CD8-positive, alpha-beta memory T cell (primary cell): ENCODE measurements at regions not wholly inside any gene's neighbourhood (a gene's known extent, or its start where the extent isn't known, plus 50 kb on each side); places are given as distances from the start of the nearest gene placed in this dataset.

Source experiments
- CTCF ChIA-PET: fragments of 350-600 bp; sonication (Branson Sonifier 250); formaldehyde crosslinking; loops from one replicate; lab custom pipeline; 2021; ENCODE audit warnings: antibody characterized with exemption; lab: Charles Lee
- POLR2A ChIA-PET: fragments of 350-600 bp; sonication (Branson Sonifier 250); formaldehyde crosslinking; loops from one replicate; lab custom pipeline; 2021; ENCODE audit warnings: antibody characterized with exemption; lab: Charles Lee
- DNase-seq, 5 donors: peaks; one replicate each; pipeline versions ENCODE4 v3.0.0 to v3.0.0-alpha.2; 2020 to 2022; ENCODE audit warnings: mixed read lengths in 1 of 5
- H3K27ac ChIP-seq: one replicate; pipeline ENCODE4 v1.7.0; 2013; ENCODE audit warnings: low read depth, mild to moderate bottlenecking, low read length, moderate library complexity
- H3K27me3 ChIP-seq: 2 replicates; pipeline ENCODE4 v1.7.0; 2013; ENCODE audit warnings: low read length, mild to moderate bottlenecking; ENCODE audit not compliant: insufficient read depth, poor library complexity, severe bottlenecking
- H3K36me3 ChIP-seq: 2 replicates; pipeline ENCODE4 v1.7.0; 2013; ENCODE audit warnings: mild to moderate bottlenecking, low read length, moderate library complexity; ENCODE audit not compliant: insufficient read depth
- H3K4me1 ChIP-seq: 2 replicates; pipeline ENCODE4 v1.7.0; 2013; ENCODE audit warnings: mild to moderate bottlenecking, low read length, moderate library complexity; ENCODE audit not compliant: insufficient read depth
- H3K4me3 ChIP-seq: 2 replicates; pipeline ENCODE4 v1.7.0; 2013; ENCODE audit warnings: mild to moderate bottlenecking, low read length
- H3K9me3 ChIP-seq: 2 replicates; pipeline ENCODE4 v1.7.0; 2013; ENCODE audit warnings: mild to moderate bottlenecking, low read length
- H3K27ac Mint-ChIP-seq, 8 donors: one replicate each; pipeline ENCODE4 v1.8.0; 2020 to 2021; ENCODE audit warnings: mixed read lengths in 8 of 8, mild to moderate bottlenecking in 6 of 8, inconsistent platforms in 3 of 8, moderate library complexity in 3 of 8
- H3K27me3 Mint-ChIP-seq, 2 donors: one replicate each; pipeline ENCODE4 v1.8.0; 2020 to 2021; ENCODE audit warnings: mixed read lengths in 2 of 2, mild to moderate bottlenecking in 1 of 2, moderate library complexity in 1 of 2
- H3K36me3 Mint-ChIP-seq, 3 donors: one replicate each; pipeline ENCODE4 v1.8.0; 2020 to 2021; ENCODE audit warnings: mixed read lengths in 3 of 3, inconsistent platforms in 1 of 3, mild to moderate bottlenecking in 1 of 3
- H3K4me1 Mint-ChIP-seq, 3 donors: one replicate each; pipeline ENCODE4 v1.8.0; 2020 to 2021; ENCODE audit warnings: mixed read lengths in 3 of 3, inconsistent platforms in 1 of 3, mild to moderate bottlenecking in 1 of 3
- H3K4me3 Mint-ChIP-seq, 7 donors: one replicate each; pipeline ENCODE4 v1.8.0; 2020 to 2021; ENCODE audit warnings: mixed read lengths in 7 of 7, mild to moderate bottlenecking in 6 of 7, moderate library complexity in 4 of 7, inconsistent platforms in 2 of 7
- H3K9me3 Mint-ChIP-seq, 5 donors: one replicate each; pipeline ENCODE4 v1.8.0; 2020 to 2022; ENCODE audit warnings: mixed read lengths in 5 of 5, mild to moderate bottlenecking in 3 of 5, moderate library complexity in 2 of 5, inconsistent platforms in 1 of 5

DNA sequence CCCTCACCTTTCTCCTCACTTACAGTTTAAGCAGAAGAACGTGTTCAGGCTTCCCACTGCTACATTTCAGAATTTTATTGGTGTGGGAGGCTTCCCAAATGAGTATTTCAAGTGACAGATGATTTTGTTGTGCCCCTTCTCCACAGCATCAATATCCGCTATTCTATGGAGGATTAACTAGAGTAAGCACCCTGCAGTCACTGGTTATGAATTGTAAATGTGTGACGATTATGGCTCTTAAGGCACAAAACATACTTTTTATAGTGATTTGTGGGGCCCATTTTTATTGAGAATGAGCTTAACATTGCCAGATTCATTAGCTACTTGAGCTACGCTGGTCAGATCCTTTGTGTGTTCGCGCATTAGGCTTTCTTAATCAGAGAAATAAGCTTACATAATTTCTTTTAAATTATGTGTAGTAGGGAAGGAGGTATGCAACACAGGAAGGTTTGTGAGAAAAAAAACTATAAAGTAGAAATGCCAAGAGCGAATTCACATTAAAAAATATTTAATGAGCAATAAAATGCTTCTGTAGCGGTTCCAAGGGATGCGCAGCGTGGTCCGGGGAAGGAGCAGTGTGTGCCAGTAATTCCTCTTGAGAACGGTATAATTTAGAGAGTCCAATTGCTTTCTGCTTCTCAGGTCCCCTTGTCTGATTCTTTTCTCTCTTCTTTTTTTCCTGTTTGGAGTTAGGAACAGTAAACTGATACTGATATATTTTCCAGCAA lies 2380.4 kb downstream of the MAT2B start:
- Mint-ChIP-seq H3K4me1 (no peaks in the 10 kb centered on the region), H3K27ac (no peak overlapping the region), H3K9me3 (peaks cover 2 to 25% (median 11%) of the 10 kb centered on the region in 5 donors), H3K4me3 (no peak overlapping the region), H3K27me3 (no peaks in the 10 kb centered on the region), H3K36me3 (no peaks in the 10 kb centered on the region)
- ChIA-PET POLR2A (no interaction called here), CTCF (no interaction called here)
- Histone ChIP-seq H3K27ac (no peak overlapping the region), H3K36me3 (no peaks in the 10 kb centered on the region), H3K4me3 (no peak overlapping the region), H3K9me3 (no peaks in the 10 kb centered on the region), H3K27me3 (no peaks in the 10 kb centered on the region), H3K4me1 (no peaks in the 10 kb centered on the region)
- no peak for DNase-seq

- H3K4me1 ChIP-seq = no peaks in the 10 kb centered on the region
- Mint-ChIP-seq H3K4me3 (no peak overlapping the region), H3K36me3 (no peaks in the 10 kb centered on the region), H3K9me3 (peaks cover 4 to 26% (median 11%) of the 10 kb centered on the region in 5 donors), H3K4me1 (no peaks in the 10 kb centered on the region), H3K27me3 (no peaks in the 10 kb centered on the region), H3K27ac (no peak overlapping the region)
- H3K36me3 ChIP-seq = no peaks in the 10 kb centered on the region
- no peak overlapping the region for H3K4me3 ChIP-seq
- DNase-seq = no peak
- POLR2A ChIA-PET = no interaction called here
- H3K9me3 ChIP-seq = no peaks in the 10 kb centered on the region
- CTCF ChIA-PET = no interaction called here
- H3K27me3 ChIP-seq = no peaks in the 10 kb centered on the region
- no peak overlapping the region for H3K27ac ChIP-seq
These were observed 2381.7 kb downstream of the MAT2B start for GRCh38 chr5:165887147-165887546.

GRCh38 chr5:165892383-165892782 lies 2387.0 kb downstream of the MAT2B start:
- CTCF ChIA-PET = interaction anchor here (0.9 kb wide), 1 partner anchor 18 kb away, joined by 3 read pairs; no protein-coding TSS in a partner anchor
- H3K4me1 Mint-ChIP-seq = no peaks in the 10 kb centered on the region
- H3K27ac ChIP-seq = no peak overlapping the region

GRCh38 chr5:165894916-165895315 lies 2389.5 kb downstream of the MAT2B start:
- H3K36me3 ChIP-seq = no peaks in the 10 kb centered on the region
- no peaks in the 10 kb centered on the region for H3K4me1 ChIP-seq
- Mint-ChIP-seq H3K27ac (no peak overlapping the region), H3K4me1 (no peaks in the 10 kb centered on the region), H3K36me3 (no peaks in the 10 kb centered on the region), H3K9me3 (peaks cover 7 to 27% (median 15%) of the 10 kb centered on the region in 5 donors), H3K4me3 (no peak overlapping the region), H3K27me3 (no peaks in the 10 kb centered on the region)
- H3K27me3 ChIP-seq = no peaks in the 10 kb centered on the region
- H3K9me3 ChIP-seq = no peaks in the 10 kb centered on the region
- ChIA-PET CTCF (no interaction called here), POLR2A (no interaction called here)
- no peak overlapping the region for H3K4me3 ChIP-seq
- H3K27ac ChIP-seq = no peak overlapping the region
- DNase-seq = no peak

More at GRCh38 chr5:165892383-165892782, 2387.0 kb downstream of the MAT2B start:
- Mint-ChIP-seq H3K4me3 (no peak overlapping the region), H3K9me3 (peaks cover 7 to 35% (median 13%) of the 10 kb centered on the region in 5 donors), H3K36me3 (no peaks in the 10 kb centered on the region), H3K27me3 (no peaks in the 10 kb centered on the region), H3K27ac (no peak overlapping the region)
- POLR2A ChIA-PET = interaction anchor here (0.6 kb wide), 1 partner anchor 47 kb away, joined by 3 read pairs; no protein-coding TSS in a partner anchor
- no peak for DNase-seq
- no peaks in the 10 kb centered on the region for H3K4me1 ChIP-seq
- no peaks in the 10 kb centered on the region for H3K9me3 ChIP-seq
- no peaks in the 10 kb centered on the region for H3K27me3 ChIP-seq
- no peak overlapping the region for H3K4me3 ChIP-seq
- no peaks in the 10 kb centered on the region for H3K36me3 ChIP-seq

GRCh38 chr5:165903835-165904234 lies 2387.6 kb upstream of the WWC1 start:
- CTCF ChIA-PET = no interaction called here
- Histone ChIP-seq H3K9me3 (no peaks in the 10 kb centered on the region), H3K36me3 (no peaks in the 10 kb centered on the region), H3K4me1 (no peaks in the 10 kb centered on the region), H3K4me3 (no peak overlapping the region), H3K27me3 (no peaks in the 10 kb centered on the region), H3K27ac (no peak overlapping the region)
- no peak overlapping the region for H3K4me3 Mint-ChIP-seq
- peaks cover 3 to 30% (median 6%) of the 10 kb centered on the region in 5 donors for H3K9me3 Mint-ChIP-seq
- H3K27me3 Mint-ChIP-seq = no peaks in the 10 kb centered on the region
- no peak overlapping the region for H3K27ac Mint-ChIP-seq
- no peaks in the 10 kb centered on the region for H3K36me3 Mint-ChIP-seq
- DNase-seq = no peak
- POLR2A ChIA-PET = no interaction called here
- no peaks in the 10 kb centered on the region for H3K4me1 Mint-ChIP-seq

DNA sequence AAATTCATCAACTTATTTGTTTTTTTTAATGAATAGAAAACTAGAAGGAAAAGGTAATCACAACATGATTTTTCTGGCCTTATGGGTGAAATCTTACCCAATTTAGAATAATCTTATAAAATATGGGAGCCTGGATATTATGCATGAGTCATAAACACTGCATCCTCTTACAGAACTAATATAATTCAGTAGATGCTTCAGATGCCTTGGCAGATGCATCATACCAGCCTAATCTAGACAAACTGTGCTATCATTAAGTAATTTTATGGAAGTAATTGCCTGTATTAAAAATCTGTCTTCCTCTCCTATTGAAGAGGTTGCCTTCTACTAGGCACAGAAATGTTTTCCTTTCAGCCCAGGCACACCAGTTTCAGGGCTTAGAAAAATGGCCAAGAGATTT lies 2384.6 kb upstream of the WWC1 start:
- H3K27ac ChIP-seq = no peak overlapping the region
- H3K27me3 Mint-ChIP-seq = no peaks in the 10 kb centered on the region
- no peaks in the 10 kb centered on the region for H3K36me3 ChIP-seq
- H3K27me3 ChIP-seq = no peaks in the 10 kb centered on the region
- H3K36me3 Mint-ChIP-seq = no peaks in the 10 kb centered on the region
- no peaks in the 10 kb centered on the region for H3K4me1 ChIP-seq
- no peak overlapping the region for H3K4me3 ChIP-seq
- no peaks in the 10 kb centered on the region for H3K4me1 Mint-ChIP-seq
- ChIA-PET POLR2A (no interaction called here), CTCF (no interaction called here)
- DNase-seq = no peak
- no peak overlapping the region for H3K4me3 Mint-ChIP-seq
- no peaks in the 10 kb centered on the region for H3K9me3 ChIP-seq
- H3K9me3 Mint-ChIP-seq = peaks cover 3 to 40% (median 5%) of the 10 kb centered on the region in 5 donors
- no peak overlapping the region for H3K27ac Mint-ChIP-seq

DNA sequence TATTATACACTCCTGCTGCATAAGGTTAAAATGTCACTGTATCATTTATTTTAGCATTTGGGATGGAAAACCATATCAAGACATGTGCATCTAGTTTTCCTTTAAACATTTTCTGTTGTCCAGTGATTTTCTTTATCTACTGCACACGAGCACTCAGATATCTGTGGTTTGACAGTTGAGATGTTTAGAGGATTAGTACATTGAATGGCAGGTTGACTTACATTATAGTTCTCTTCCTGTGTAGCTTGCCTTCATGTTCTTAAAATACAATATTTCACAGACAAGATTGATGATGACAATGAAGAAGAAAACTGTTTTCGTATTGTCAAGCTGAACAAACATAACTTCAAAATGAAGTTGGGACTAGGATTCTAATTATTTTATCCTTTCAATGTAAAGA lies 2378.4 kb upstream of the WWC1 start:
- H3K4me1 ChIP-seq = no peaks in the 10 kb centered on the region
- Mint-ChIP-seq H3K4me3 (no peak overlapping the region), H3K4me1 (no peaks in the 10 kb centered on the region), H3K27ac (no peak overlapping the region), H3K27me3 (no peaks in the 10 kb centered on the region), H3K36me3 (peaks cover 0 to 1% (median 0%) of the 10 kb centered on the region in 3 donors), H3K9me3 (peaks cover 5 to 23% (median 8%) of the 10 kb centered on the region in 5 donors)
- H3K27ac ChIP-seq = no peak overlapping the region
- ChIA-PET CTCF (no interaction called here), POLR2A (no interaction called here)
- H3K27me3 ChIP-seq = no peaks in the 10 kb centered on the region
- no peak for DNase-seq
- H3K4me3 ChIP-seq = no peak overlapping the region
- no peaks in the 10 kb centered on the region for H3K36me3 ChIP-seq
- H3K9me3 ChIP-seq = no peaks in the 10 kb centered on the region

DNA sequence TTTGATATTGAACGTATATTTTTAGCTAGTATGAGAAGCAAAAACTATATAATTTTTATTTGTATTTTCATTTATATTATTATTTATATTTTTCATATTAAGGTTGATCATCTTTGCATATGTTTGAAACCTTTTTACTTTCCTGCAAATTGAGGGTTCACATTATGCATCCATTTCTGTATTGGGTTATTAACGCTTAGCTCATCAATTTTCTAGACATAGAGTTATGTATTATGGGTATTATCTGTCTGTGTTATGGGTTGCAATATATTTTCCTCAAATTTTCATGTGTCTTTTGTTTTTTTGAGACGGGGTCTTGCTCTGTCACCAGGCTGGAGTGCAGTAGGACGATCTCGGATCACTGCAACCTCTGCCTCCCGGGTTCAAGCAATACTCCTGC lies 2377.0 kb upstream of the WWC1 start:
- Mint-ChIP-seq H3K27ac (no peak overlapping the region), H3K27me3 (no peaks in the 10 kb centered on the region), H3K4me1 (no peaks in the 10 kb centered on the region), H3K36me3 (peaks cover 0 to 1% (median 0%) of the 10 kb centered on the region in 3 donors), H3K9me3 (peaks cover 4 to 19% (median 9%) of the 10 kb centered on the region in 5 donors), H3K4me3 (no peak overlapping the region)
- DNase-seq = no peak
- Histone ChIP-seq H3K4me1 (no peaks in the 10 kb centered on the region), H3K4me3 (no peak overlapping the region), H3K27me3 (no peaks in the 10 kb centered on the region), H3K27ac (no peak overlapping the region), H3K9me3 (no peaks in the 10 kb centered on the region), H3K36me3 (no peaks in the 10 kb centered on the region)
- CTCF ChIA-PET = no interaction called here
- POLR2A ChIA-PET = no interaction called here
